Fibroblast of skin of abdomen (primary cell): ENCODE measurements at regions not wholly inside any gene's neighbourhood (a gene's known extent, or its start where the extent isn't known, plus 50 kb on each side); places are given as distances from the start of the nearest gene placed in this dataset.
A peak's percentile ranks its signal among the peaks of the same experiment; 100 is the strongest.
"Not testable (repeated sequence)": the region's sequence is repeated elsewhere in the genome, so short reads cannot be mapped to it uniquely, and the experiment has no call there.

Experiments used
- DNase-seq: peaks from one replicate; pipeline ENCODE4 v3.0.0-alpha.2; 2013

- DNase-seq: no peak
Measured at GRCh38 chr1:221598122-221598521, 143.8 kb downstream of the DUSP10 start.

GRCh38 chr1:221601166-221601565, 140.7 kb downstream of the DUSP10 start:
- no peak for DNase-seq

- no peak for DNase-seq
Measured at GRCh38 chr1:221602830-221603229, 139.1 kb downstream of the DUSP10 start.

GRCh38 chr1:221604390-221604789, 137.5 kb downstream of the DUSP10 start:
- DNase-seq: not testable (repeated sequence)

- no peak for DNase-seq
Measured at GRCh38 chr1:221604948-221605347, 136.9 kb downstream of the DUSP10 start.

- DNase-seq: no peak
Measured at GRCh38 chr1:221605569-221605968, 136.3 kb downstream of the DUSP10 start.

- peak; percentile 43 for DNase-seq
Measured at GRCh38 chr1:221606256-221606655, 135.6 kb downstream of the DUSP10 start.

- DNase-seq: no peak
Measured at GRCh38 chr1:221608835-221609320, 133.0 kb downstream of the DUSP10 start.

GRCh38 chr1:221611656-221612046, 130.2 kb downstream of the DUSP10 start:
- DNase-seq: no peak

- peak; percentile 84 for DNase-seq
Measured at GRCh38 chr1:221612047-221612777, 129.7 kb downstream of the DUSP10 start.

GRCh38 chr1:221620437-221621384, 121.2 kb downstream of the DUSP10 start:
- DNase-seq: peak; percentile 54

GRCh38 chr1:221621683-221622082, 120.2 kb downstream of the DUSP10 start:
- DNase-seq: no peak

GRCh38 chr1:221622389-221622788, 119.5 kb downstream of the DUSP10 start:
- no peak for DNase-seq

GRCh38 chr1:221625026-221625425, 116.9 kb downstream of the DUSP10 start:
- no peak for DNase-seq

GRCh38 chr1:221626041-221626440, 115.8 kb downstream of the DUSP10 start:
- peak; percentile 60 for DNase-seq

- DNase-seq: no peak
Measured at GRCh38 chr1:221630236-221630635, 111.7 kb downstream of the DUSP10 start.

GRCh38 chr1:221631556-221631955, 110.3 kb downstream of the DUSP10 start:
- DNase-seq: no peak

- DNase-seq: no peak
Measured at GRCh38 chr1:221632072-221632471, 109.8 kb downstream of the DUSP10 start.

- no peak for DNase-seq
Measured at GRCh38 chr1:221633841-221634409, 108.0 kb downstream of the DUSP10 start.

- DNase-seq: no peak
Measured at GRCh38 chr1:221634606-221635005, 107.3 kb downstream of the DUSP10 start.

- no peak for DNase-seq
Measured at GRCh38 chr1:221635305-221635704, 106.6 kb downstream of the DUSP10 start.

GRCh38 chr1:221636096-221636495, 105.8 kb downstream of the DUSP10 start:
- no peak for DNase-seq

GRCh38 chr1:221636967-221637366, 104.9 kb downstream of the DUSP10 start:
- DNase-seq: no peak
